Stomach (tissue), 4 donors: ENCODE measurements at regions not wholly inside any gene's neighbourhood (a gene's known extent, or its start where the extent isn't known, plus 50 kb on each side); places are given as distances from the start of the nearest gene placed in this dataset.

Source experiments
- CTCF ChIP-seq, 7 experiments: fragments of 450-650 bp in 4 of 7; fragments of 200-600 bp in 3 of 7; sonication (generic) in 3 of 7; IDR thresholded peaks; one replicate each; pipeline ENCODE4 v1.5.1; 2016 to 2019; ENCODE audit warnings: antibody characterized with exemption in 7 of 7, control low read depth in 2 of 7, mild to moderate bottlenecking in 1 of 7
- EP300 ChIP-seq: sonication (generic); formaldehyde crosslinking; IDR thresholded peaks from one replicate; pipeline ENCODE4 v1.6.1; 2017; ENCODE audit warnings: antibody characterized with exemption
- POLR2A ChIP-seq, 4 donors: fragments of 450-650 bp; IDR thresholded peaks; one replicate each; pipeline ENCODE4 v1.6.1; 2016; ENCODE audit warnings: antibody characterized with exemption in 4 of 4, control low read depth in 2 of 4, mild to moderate bottlenecking in 1 of 4, moderate library complexity in 1 of 4

DNA sequence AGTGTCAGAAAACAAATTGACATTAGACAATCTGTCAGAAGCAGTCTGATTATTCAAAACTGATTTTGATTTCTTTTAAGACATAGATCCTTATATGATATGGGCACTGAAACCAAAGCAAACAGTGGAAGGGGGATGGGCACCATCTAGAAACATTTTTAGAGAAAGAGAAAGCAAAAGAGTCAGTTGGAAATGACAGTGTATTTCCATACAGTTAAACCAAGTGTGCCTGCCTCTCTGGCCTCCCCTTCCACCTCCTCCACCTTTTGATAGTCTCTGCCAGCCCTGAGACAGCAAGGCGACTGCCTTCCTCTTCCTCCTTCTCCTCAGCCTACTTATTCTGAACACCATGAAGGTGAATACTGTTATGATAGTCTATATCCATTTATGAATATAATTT lies 949.7 kb downstream of the AMY1C start:
- TF ChIP-seq POLR2A (IDR thresholded peaks at IDR 0.05) (no peak), CTCF (IDR thresholded peaks at IDR 0.05) (no peak), EP300 (no peak)
